NCI-H82 treated with DMSO at 0.1 percent for 48 hours (cell line): ENCODE measurements at regions not wholly inside any gene's neighbourhood (a gene's known extent, or its start where the extent isn't known, plus 50 kb on each side); places are given as distances from the start of the nearest gene placed in this dataset.
A peak's percentile ranks its signal among the peaks of the same experiment; 100 is the strongest.

Experiments
- DNase-seq: peaks from one replicate; lab custom pipeline; 2025; ENCODE audit not compliant: unreplicated experiment; lab: John Stamatoyannopoulos, UW

DNA sequence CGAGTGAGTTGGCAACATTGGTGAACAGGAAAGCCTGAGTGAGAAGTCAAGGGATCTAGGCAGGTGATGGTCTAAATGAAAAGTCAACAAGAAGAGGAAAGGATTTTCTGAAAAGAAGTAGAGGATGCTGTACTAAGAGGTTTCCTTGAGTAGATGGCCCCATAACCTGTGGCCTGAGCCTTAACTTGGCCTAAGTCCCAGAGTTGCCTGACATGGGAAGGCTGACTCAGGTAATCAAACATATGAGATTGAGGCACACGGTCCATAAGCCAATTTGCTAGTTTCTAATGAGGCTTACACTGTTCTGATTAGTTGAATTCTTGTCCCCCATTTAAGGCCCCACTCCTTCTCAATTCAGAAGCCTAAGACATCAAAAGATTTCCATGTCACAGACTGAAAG lies 262.5 kb upstream of the LMCD1 start:
- DNase-seq = peak; percentile 90

GRCh38 chr3:8239718-8240695 lies 261.6 kb upstream of the LMCD1 start:
- peak; percentile 52 for DNase-seq

- DNase-seq = no peak
Observed at GRCh38 chr3:8246070-8246469, 255.6 kb upstream of the LMCD1 start.

GRCh38 chr3:8253201-8253600 lies 248.4 kb upstream of the LMCD1 start:
- no peak for DNase-seq

DNA sequence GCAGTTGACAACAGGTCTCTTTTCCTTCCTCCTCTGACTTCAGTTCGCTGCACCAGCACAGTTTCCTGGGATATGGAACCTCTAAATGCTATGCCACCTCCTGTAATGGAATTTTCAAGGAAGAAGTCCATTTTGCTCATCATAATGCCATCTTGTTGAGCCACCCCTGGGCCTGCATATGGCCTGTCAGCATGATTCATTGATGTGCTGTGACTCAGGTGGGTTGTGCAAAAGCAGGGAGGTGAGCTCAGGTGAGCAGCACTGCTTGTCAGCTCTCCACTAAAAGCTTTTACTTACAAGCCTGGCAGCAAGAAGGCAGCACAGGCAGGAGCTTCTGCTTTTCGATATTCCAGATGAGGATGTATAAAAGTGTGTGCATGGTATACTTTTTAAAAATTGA lies 247.1 kb upstream of the LMCD1 start:
- no peak for DNase-seq

DNA sequence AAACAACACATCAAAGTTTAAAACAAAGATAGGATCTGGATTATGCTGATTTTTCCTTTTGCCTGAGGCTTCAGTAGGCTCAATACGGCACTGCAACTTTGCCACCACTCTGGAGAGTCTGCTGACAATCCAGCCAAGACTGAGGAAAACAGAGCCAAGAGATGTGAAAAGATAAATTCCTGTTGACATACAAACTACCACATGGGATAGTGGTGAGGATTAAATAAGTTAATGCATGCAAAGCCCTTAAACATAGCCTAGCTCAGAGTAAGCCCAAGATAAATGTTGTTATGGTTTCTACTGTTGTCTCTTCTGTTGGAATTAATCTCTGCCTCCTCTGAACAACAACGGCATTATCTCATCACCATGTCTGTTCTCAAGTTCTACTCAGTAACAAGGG lies 245.9 kb upstream of the LMCD1 start:
- peak; percentile 94 for DNase-seq

DNA sequence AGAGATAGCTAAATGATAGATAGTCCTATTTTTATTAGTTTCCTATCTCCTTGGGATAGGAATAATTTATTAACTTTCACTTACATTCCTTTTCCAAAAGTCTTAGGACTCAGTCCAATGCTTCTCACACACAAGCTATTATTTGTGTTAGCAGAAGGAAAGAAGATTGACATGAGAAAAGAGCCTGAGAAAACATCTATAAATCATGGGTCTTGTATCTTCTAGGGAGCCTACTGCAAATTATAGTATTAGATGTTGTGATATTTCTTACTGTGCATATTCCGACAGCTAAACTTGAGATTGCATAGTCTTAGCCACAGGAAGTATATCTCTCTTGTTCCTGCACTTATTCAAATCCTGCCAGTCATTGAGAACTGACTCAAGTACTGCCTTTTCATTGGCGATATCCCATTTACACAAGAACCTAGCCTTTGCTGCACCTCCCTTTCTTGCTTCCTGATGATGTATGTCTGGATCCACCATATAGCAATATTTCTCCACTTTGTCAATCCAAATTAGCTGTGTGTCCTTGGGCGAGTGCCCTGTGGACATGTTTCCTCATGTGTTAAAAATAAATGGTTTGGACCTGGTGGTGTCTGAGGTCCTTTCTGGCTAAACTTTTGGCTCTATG lies 245.1 kb upstream of the LMCD1 start:
- no peak for DNase-seq

- DNase-seq = no peak
Observed at GRCh38 chr3:8261018-8261417, 240.6 kb upstream of the LMCD1 start.

GRCh38 chr3:8266730-8267131 lies 234.9 kb upstream of the LMCD1 start:
- DNase-seq = no peak

GRCh38 chr3:8273479-8273878 lies 228.1 kb upstream of the LMCD1 start:
- no peak for DNase-seq

DNA sequence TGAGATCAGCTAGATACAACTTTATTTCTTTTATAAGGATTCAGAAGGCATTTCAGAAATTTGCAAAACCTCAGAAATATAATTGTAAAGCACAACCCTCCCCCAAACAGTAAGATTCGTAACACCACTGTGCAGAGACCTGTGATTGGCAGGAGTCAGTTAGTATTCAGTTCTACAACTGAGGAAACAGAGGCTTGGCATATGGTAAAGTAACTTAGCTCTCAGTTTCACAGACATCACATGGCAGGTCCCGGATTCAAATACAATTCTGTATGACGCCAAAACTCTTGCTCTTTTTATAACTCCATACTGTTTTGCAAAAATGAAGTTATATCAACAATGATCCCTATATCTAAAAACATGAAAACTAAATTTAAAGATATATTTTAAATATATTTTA lies 225.6 kb upstream of the LMCD1 start:
- no peak for DNase-seq

DNA sequence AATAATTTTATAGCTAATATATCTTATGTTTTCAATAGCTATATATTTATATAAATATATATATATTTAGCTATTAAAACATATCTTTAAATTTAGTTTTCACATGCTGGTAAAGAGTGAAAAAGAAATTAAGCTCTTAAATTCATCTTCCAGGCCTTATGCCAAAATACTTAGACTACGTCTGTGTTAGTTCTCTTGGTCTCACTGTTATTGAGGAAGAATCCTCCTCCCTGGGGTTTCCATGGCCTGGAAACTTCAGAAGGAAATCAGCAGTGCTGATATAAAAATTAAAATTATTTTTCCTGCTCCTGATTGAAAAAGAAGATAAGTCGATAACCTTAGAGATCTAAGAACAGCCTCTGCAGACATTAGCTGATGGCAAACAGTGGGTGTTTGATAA lies 225.1 kb upstream of the LMCD1 start:
- DNase-seq = no peak

DNA sequence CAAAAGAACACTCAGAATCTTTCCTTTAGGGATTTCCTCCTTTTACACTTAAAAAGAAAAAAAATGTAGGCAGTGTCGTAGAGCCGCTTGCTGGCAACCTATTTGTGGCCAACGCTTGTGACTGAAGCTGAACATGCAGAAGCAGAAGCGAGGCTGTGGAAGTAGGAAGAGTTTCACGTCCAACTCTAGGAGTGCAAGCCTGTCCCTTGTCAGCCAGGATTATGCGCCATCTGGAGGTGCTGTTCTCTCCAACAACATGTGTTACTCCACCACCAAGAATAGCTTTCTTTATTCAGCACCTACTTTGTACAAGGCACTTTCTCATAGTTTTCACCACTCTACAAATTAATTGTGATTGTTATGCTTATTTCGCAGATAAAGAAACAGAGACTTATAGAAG lies 223.2 kb upstream of the LMCD1 start:
- DNase-seq = no peak

DNA sequence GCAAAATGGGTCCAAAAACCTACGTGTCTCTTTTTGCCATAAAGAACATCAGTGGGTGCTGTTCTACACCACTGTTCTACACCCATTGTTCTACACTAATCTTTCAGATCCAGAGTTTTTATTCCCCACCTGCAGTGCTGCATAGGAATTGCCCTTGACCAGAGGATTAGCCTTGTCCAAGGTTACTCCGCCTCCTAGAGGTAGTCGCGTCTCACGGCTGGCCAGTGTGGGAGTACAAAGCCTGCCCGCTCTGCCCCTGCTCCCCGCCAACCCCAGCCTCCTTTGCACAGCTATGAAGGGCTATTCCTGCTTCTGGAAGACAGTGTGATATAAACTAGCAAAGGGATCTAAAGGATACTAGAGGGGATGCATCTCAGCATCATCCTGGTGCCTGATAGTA lies 222.1 kb upstream of the LMCD1 start:
- DNase-seq = no peak

DNA sequence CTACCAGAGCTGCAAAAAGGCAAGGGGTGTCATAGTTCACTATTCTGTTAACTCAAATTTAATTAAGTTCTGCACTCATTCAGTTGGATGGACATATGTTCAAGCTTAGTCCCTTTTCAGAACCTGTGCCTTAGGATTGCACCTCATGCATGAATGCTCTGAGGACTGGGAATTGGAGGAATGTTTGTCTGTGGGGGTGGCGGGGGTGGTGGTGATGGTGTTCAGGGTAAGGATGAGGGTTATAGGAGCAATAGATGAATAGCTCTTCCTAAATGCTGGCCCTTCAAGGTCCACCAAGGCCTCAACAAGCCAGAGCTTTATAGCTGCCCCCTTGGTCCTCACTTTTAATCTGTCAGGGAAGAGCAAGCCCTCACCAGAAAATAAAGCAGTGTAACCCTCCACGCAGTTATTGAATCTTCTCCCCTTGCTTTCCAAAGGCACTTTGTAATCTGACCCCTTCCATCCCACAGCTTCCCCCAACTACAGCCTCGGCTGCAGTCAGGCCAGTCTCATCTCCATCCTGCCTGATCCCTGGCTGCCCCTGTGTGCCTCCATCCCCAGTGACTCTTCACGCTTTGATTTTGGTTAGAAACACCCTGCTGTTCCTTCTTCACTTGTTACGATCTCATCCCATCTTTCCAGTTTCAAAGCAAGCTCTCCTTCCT lies 221.6 kb upstream of the LMCD1 start:
- no peak for DNase-seq

GRCh38 chr3:8282541-8283165 lies 219.0 kb upstream of the LMCD1 start:
- DNase-seq = no peak

DNA sequence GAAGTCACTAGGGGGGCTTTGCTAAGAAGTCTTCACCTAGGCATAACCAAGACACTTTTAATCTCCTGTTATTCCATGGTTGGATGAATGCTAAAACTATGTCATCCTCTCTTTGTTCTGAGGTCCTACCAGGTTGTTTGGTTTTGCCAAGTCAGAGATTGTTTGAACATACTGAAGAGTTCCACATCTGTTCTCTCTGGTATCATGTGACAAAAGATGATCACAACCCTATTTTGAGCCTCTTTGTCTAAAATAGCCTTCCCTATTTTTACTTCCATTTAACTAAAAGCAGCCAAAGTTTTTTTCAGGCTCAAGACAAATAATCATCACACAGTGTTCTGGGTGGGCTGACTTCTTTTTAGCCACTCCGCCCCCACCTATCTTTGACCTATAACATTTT lies 218.4 kb upstream of the LMCD1 start:
- DNase-seq = no peak

- DNase-seq = no peak
Observed at GRCh38 chr3:8286086-8286485, 215.5 kb upstream of the LMCD1 start.

DNA sequence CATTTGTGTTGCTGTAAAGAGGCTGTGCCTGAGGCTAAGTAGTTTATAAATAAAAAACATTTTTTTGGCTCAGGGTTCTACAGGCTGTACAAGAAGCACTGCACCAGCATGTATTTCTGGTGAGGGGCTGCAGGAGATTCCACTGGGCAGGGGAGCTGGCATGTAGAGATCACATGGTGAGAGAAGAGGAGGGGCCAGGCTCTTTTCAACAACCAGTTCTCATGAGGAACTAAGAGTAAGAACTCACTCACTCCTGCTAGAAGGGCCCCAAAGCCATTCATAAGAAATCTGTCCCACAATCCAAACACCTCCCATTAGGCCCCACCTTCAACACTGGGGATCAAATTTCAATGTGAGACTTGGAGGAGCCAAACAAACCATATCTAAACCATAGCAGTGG lies 214.9 kb upstream of the LMCD1 start:
- DNase-seq = no peak

GRCh38 chr3:8290611-8291010 lies 211.0 kb upstream of the LMCD1 start:
- no peak for DNase-seq

DNA sequence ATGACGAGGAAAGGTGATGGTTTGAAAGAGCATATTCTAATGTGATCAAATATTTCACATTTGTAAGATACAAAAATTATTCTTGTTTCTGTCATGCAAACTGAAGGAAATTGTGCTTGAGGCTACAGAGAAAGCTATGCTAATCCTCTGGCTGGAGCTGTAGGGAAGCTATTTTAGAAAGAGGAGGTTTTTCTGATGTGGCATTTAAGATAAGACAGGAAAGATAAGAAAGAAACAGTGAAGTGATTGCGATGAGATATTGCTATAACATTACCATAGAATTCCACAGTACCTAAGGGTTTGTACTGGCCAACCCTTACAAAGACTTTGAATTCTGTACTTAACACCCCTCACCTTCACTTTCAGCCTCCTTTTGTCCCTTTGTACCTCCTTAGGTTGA lies 205.2 kb upstream of the LMCD1 start:
- DNase-seq = no peak
